ENCODE measurements at regions not wholly inside any gene's neighbourhood (a gene's known extent, or its start where the extent isn't known, plus 50 kb on each side); places are given as distances from the start of the nearest gene placed in this dataset.

- no peak for DNase-seq (ENCODE audit: low read depth)
- no peak overlapping the region for H3K4me3 ChIP-seq (ENCODE audit: low read depth, low read length)
- no peaks in the 10 kb centered on the region for H3K27me3 ChIP-seq (ENCODE audit: control insufficient read depth, insufficient read depth, low read length)
- no peaks in the 10 kb centered on the region for H3K36me3 ChIP-seq (ENCODE audit: control insufficient read depth, insufficient read depth, low read length)
- no peak for TF ChIP-seq CTCF (IDR thresholded peaks at IDR 0.05; ENCODE audit: insufficient read depth, low read length, severe bottlenecking)
- FAIRE-seq = no peak
Measured at GRCh38 chr3:10555263-10555662, 49.9 kb upstream of the ATP2B2 start.

GRCh38 chr3:10556312-10556711, 50.9 kb upstream of the ATP2B2 start:
- FAIRE-seq (no peak), DNase-seq (ENCODE audit: low read depth) (no peak)
- Histone ChIP-seq H3K36me3 (ENCODE audit: control insufficient read depth, insufficient read depth, low read length) (no peaks in the 10 kb centered on the region), H3K27me3 (ENCODE audit: control insufficient read depth, insufficient read depth, low read length) (no peaks in the 10 kb centered on the region), H3K4me3 (ENCODE audit: low read depth, low read length) (no peak overlapping the region)
- no peak for TF ChIP-seq CTCF (IDR thresholded peaks at IDR 0.05; ENCODE audit: insufficient read depth, low read length, severe bottlenecking)

DNA sequence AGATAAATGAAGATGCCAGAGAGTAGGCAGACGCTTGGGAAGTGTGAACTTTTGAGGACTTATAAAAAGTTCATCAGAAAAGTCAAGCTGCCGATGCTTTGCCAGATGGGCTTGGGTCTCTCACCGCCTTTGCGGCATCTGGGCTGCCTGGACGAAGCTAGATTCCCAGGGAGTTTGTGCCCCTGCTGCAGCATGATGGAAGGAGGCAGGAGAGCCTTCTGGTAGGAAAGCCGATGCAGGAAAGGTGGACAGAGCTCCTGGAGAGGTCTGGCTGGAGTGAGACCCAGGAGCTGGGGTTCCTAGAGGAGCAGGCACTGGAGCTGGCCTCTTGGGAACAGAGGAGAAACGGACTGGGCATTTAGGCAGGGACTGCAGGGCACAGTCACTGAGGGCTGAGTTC, 51.9 kb upstream of the ATP2B2 start:
- Histone ChIP-seq H3K27me3 (ENCODE audit: control insufficient read depth, insufficient read depth, low read length) (no peaks in the 10 kb centered on the region), H3K36me3 (ENCODE audit: control insufficient read depth, insufficient read depth, low read length) (no peaks in the 10 kb centered on the region), H3K4me3 (ENCODE audit: low read depth, low read length) (no peak overlapping the region)
- FAIRE-seq (no peak), DNase-seq (ENCODE audit: low read depth) (no peak)
- no peak for TF ChIP-seq CTCF (IDR thresholded peaks at IDR 0.05; ENCODE audit: insufficient read depth, low read length, severe bottlenecking)

DNA sequence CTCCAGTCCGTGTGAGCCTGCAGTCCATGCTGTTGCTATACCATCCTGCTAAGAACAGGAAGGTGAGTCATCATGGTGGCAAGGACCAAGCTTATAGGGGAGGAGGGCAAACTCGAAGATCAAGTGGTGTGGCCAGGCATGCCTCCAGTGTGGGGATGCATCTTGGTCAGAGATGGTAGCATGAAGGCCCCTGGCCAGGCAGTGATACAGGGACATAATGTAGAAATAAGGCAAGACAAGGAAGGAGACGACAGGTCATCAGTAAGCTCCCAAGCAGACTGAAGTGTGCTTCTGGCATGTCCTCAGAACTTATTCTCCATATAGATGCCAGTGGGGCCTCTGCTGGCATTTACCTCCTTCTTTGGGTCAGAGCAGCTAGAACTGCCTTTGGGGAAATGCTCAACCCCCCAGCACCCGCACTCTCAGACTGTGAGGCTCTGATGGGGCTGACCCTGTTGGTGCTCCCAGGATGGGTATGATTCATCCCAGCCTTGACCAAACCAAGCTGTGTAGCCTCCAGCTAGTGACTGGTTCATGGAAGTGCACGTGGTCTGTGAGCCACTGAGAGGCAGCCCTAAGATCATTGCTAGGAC, 52.5 kb upstream of the ATP2B2 start:
- DNase-seq (ENCODE audit: low read depth) = peak; percentile 72
- FAIRE-seq = peak; percentile 97
- no peaks in the 10 kb centered on the region for H3K27me3 ChIP-seq (ENCODE audit: control insufficient read depth, insufficient read depth, low read length)
- H3K36me3 ChIP-seq (ENCODE audit: control insufficient read depth, insufficient read depth, low read length) = no peaks in the 10 kb centered on the region
- TF ChIP-seq CTCF (IDR thresholded peaks at IDR 0.05; ENCODE audit: insufficient read depth, low read length, severe bottlenecking) = no peak
- H3K4me3 ChIP-seq (ENCODE audit: low read depth, low read length) = no peak overlapping the region

DNA sequence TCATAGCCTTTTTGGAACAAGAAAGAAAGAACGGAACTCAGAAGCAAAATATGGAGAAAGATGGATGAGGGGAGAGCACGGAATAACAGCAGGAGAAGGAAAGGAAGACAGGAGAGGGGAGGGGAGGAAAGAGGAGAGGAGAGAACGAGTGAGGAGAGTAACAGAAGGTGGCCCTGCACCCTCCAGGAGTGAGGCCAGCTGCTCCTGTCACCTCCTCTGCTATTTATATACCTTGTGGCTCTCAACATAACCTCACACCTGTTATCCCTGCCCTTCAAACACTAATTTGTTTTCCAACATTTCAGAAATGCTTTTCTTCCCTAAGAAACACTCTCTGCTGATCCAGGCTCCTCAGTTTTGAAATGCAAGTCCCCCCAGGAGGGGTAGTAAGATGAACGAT, 53.4 kb upstream of the ATP2B2 start:
- no peak for TF ChIP-seq CTCF (IDR thresholded peaks at IDR 0.05; ENCODE audit: insufficient read depth, low read length, severe bottlenecking)
- H3K4me3 ChIP-seq (ENCODE audit: low read depth, low read length) = no peak overlapping the region
- H3K27me3 ChIP-seq (ENCODE audit: control insufficient read depth, insufficient read depth, low read length) = no peaks in the 10 kb centered on the region
- DNase-seq (ENCODE audit: low read depth) = no peak
- no peaks in the 10 kb centered on the region for H3K36me3 ChIP-seq (ENCODE audit: control insufficient read depth, insufficient read depth, low read length)
- FAIRE-seq = no peak

All from bronchial epithelial cell (primary cell).